ENCODE measurements at regions not wholly inside any gene's neighbourhood (a gene's known extent, or its start where the extent isn't known, plus 50 kb on each side); places are given as distances from the start of the nearest gene placed in this dataset.

GRCh38 chr12:16891673-16892072 lies 285.7 kb upstream of the LMO3 start:
- no peak overlapping the region for H3K4ac ChIP-seq (ENCODE audit: low read depth, low read length)
- H3K4me1 ChIP-seq (ENCODE audit: insufficient read depth, low read length), result no peaks in the 10 kb centered on the region
- H3K4me2 ChIP-seq (ENCODE audit: insufficient read depth, insufficient read length, low read length), result no peak overlapping the region
- H2BK5ac ChIP-seq (ENCODE audit: insufficient read length, low read length), result no peak overlapping the region
- no peak overlapping the region for H2BK120ac ChIP-seq (ENCODE audit: low read depth, low read length, poor library complexity, severe bottlenecking)
- H3K9me3 ChIP-seq (ENCODE audit: control insufficient read depth, low read depth, low read length), result no peaks in the 10 kb centered on the region
- H3K27me3 ChIP-seq (ENCODE audit: insufficient read depth, low read length), result no peaks in the 10 kb centered on the region
- no peaks in the 10 kb centered on the region for H3K23me2 ChIP-seq (ENCODE audit: insufficient read length, low read depth, low read length, poor library complexity, severe bottlenecking)
- H3K36me3 Mint-ChIP-seq (ENCODE audit: insufficient read depth in 1 of 3, low read depth in 3 of 3), result no peaks in the 10 kb centered on the region; a peak in 1 of 7 replicates
- H2AK5ac ChIP-seq (ENCODE audit: insufficient read length, low read length), result no peak overlapping the region
- no peak overlapping the region for H2BK20ac ChIP-seq (ENCODE audit: low read depth, low read length, poor library complexity, severe bottlenecking)
- H3T11ph ChIP-seq (ENCODE audit: low read length), result no peak overlapping the region
- no peak overlapping the region for H3K4me3 Mint-ChIP-seq
- no peaks in the 10 kb centered on the region for H3K79me1 ChIP-seq (ENCODE audit: insufficient read depth, low read depth, low read length, poor library complexity, severe bottlenecking)
- TF ChIP-seq CTCF (conservative IDR thresholded peaks at IDR 0.05), result no peak
- H4K20me1 ChIP-seq (ENCODE audit: control insufficient read depth, insufficient read depth, insufficient read length), result no peaks in the 10 kb centered on the region
- H4K8ac ChIP-seq (replicated peaks; ENCODE audit: insufficient read length, low read depth, low read length), result no peak overlapping the region
- H3K14ac ChIP-seq (ENCODE audit: insufficient read depth, low read length), result no peak overlapping the region
- H3K27me3 Mint-ChIP-seq (ENCODE audit: low read depth), result no peaks in the 10 kb centered on the region
- no peak for DNase-seq
- H4K91ac ChIP-seq (ENCODE audit: insufficient read length, low read depth, low read length), result no peak overlapping the region
- no peak overlapping the region for H3K9ac ChIP-seq (ENCODE audit: extremely low read depth, insufficient read length, low read length)
- no peak overlapping the region for H3K27ac Mint-ChIP-seq
- H3K4me1 Mint-ChIP-seq, result no peaks in the 10 kb centered on the region
- H3K23ac ChIP-seq (ENCODE audit: insufficient read length, low read depth, low read length), result no peak overlapping the region
- H4K5ac ChIP-seq (ENCODE audit: insufficient read length, low read depth, low read length), result no peak overlapping the region
- no peak overlapping the region for H3K18ac ChIP-seq (ENCODE audit: insufficient read length, low read depth, low read length)
- H3K27ac ChIP-seq (ENCODE audit: insufficient read length, low read depth, low read length), result no peak overlapping the region
- H3K9me3 Mint-ChIP-seq, result peaks cover 3% of the 10 kb centered on the region in 2 experiments; a peak in 4 of 5 replicates
- no peak overlapping the region for H2AFZ ChIP-seq (ENCODE audit: low read length)
- H2BK12ac ChIP-seq (ENCODE audit: insufficient read length, low read depth, low read length), result no peak overlapping the region
- no peak overlapping the region for H3K56ac ChIP-seq (ENCODE audit: insufficient read length, low read depth, low read length)
- H3K79me2 ChIP-seq (ENCODE audit: insufficient read depth, low read length), result no peaks in the 10 kb centered on the region
- H2BK15ac ChIP-seq (ENCODE audit: low read depth, low read length), result no peak overlapping the region
